Right forelimb (tissue), 1 donor: ENCODE measurements at regions not wholly inside any gene's neighbourhood (a gene's known extent, or its start where the extent isn't known, plus 50 kb on each side); places are given as distances from the start of the nearest gene placed in this dataset.

ENCODE experiments used
- DNase-seq: peaks from one replicate; pipeline ENCODE4 v3.0.0-alpha.2; 2018

DNA sequence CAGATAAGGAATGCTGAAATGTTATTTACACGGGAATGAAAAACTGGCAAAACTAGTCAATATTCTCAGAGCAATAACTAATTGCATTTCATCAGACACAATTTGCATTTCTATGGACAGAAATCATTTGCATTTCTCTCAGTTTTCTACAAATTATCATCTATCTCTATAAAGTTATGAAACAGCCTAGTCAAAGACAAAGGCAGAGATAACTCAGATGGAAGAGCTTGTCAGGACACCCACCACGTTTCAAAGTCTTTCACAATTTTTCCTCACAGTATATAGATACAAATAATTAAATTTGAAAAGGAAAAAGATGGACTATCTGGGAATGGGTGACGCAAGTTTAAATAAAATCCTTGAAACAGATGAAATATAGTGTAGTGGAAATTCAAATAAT is 230.8 kb downstream of the GASK1B start:
- no peak for DNase-seq

DNA sequence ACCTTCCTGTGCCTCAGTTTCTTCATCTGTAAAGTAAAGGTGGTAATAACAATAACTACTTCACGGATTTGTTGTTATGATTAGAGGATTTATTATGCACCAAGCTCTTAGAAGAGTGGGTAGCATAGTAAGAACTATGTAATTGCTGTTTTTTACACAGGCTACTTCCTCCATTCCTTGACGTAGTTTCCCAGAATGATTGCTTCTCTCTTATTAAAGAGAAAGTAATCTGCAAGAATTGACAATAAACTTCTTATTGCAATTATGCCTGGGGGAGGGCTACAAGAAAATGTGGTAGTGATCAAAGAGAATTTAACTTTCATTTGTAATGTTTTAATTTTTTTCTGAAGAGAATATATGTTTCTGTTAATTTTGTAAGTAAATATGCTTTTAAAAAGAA is 238.7 kb downstream of the GASK1B start:
- DNase-seq, result no peak

- no peak for DNase-seq
Measured at GRCh38 chr4:157932936-157933335, 239.9 kb downstream of the GASK1B start.

- no peak for DNase-seq
Measured at GRCh38 chr4:157929486-157929885, 243.3 kb downstream of the GASK1B start.

GRCh38 chr4:157918036-157918832 is 254.6 kb downstream of the GASK1B start:
- no peak for DNase-seq

DNA sequence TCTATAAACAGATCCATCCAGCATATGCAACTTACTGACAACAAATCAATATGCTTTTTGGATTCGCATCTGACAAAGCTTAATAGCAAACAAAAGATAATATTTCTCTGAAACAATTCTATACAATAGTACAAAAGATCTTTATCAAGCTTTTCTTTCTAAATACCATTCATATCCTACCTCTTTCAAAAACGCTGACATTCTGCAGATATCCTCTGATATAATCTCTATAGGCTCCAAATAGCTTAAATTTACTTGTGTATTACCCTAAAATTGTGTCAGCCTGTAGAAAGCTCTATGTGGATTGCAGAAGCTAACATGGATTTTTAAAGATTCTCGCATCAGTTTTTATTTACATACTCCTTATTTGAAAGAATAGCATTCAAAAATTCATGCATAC is 260.6 kb downstream of the GASK1B start:
- no peak for DNase-seq

- DNase-seq, result no peak
Measured at GRCh38 chr4:157911662-157912061, 261.2 kb downstream of the GASK1B start.

GRCh38 chr4:157908691-157909090 is 264.1 kb downstream of the GASK1B start:
- no peak for DNase-seq

DNA sequence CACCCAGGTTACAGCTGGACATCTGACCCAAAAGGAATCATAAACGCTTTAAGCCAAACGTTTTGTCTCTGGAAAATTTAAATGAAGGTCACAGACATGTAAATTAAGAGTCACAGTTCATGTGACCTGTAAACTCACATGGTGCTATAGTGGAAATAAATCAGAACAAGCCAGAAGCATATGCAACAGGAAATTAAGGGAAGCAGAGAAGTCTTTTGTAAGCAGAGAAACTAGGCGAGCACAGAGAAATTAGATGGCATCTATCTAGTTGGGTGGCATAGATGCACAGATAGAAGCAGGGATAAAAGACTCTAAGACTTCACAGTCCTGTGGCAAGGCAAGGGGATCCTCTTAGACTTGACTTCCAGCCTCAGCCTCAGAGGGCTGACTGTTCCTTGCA is 264.8 kb downstream of the GASK1B start:
- DNase-seq, result no peak

GRCh38 chr4:157907226-157907946 is 265.4 kb downstream of the GASK1B start:
- DNase-seq, result no peak

GRCh38 chr4:157898836-157899605 is 273.8 kb downstream of the GASK1B start:
- DNase-seq, result no peak

DNA sequence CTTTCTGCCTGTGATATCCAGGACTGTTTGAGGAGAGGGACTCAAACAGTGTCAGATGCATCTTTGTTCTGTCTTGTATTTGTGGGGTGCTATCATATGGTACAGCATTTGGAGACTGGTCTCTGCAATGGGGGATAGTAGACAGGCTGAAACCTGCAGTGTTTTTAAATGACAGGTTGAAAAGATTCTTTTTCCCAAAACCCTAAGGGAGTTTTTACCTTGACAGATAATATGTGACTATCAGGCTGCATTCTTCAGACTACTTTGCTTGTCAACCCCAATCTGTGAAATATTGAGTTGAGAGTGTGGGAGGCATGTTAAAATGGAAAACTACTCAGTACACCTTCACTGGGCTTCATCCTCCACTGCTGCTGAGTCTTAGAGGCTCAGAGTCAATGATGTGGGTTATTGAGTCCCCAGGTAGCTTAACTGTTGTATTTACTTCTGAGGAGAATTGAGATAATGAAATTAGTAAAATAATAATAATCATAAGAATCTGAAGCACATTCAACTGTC is 274.9 kb downstream of the GASK1B start:
- DNase-seq, result no peak

DNA sequence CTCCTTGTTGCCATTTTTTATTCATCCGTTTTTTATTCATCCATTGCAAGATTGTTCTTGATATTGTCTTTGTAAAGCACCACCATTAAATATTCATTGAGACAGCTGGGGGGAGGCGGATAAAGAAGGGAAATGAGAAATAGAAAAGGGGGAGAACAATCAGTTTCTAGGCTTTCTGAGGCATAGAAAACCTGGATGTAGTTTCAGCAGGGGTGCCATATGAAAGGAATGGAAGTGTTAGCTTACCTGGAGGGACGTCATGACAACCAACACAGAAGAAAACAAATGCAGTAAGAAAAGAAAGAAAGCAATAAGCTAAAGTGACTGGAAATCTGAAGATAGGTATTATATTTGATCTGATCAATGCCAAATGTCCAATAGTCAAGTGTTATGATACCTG is 276.1 kb downstream of the GASK1B start:
- no peak for DNase-seq

- DNase-seq, result no peak
Measured at GRCh38 chr4:157895205-157895604, 277.6 kb downstream of the GASK1B start.

DNA sequence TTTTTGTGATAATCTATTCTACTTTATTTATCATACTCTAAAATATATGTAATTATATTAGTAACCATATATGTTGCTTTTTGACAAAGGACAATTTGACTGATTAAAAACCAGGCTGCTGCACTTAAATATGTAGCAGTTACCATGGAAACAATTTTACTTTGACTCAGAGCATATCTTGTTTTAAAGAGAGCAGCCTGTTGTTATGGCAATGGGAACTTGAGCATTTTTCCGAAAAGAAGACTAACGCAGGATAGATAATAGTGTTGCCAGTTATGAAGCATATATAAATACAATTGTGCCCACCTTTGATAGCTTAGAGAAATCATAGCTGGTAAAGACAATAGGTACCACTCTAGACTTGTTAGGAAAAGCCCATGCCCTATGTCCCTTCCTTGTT is 283.0 kb downstream of the GASK1B start:
- DNase-seq, result no peak

DNA sequence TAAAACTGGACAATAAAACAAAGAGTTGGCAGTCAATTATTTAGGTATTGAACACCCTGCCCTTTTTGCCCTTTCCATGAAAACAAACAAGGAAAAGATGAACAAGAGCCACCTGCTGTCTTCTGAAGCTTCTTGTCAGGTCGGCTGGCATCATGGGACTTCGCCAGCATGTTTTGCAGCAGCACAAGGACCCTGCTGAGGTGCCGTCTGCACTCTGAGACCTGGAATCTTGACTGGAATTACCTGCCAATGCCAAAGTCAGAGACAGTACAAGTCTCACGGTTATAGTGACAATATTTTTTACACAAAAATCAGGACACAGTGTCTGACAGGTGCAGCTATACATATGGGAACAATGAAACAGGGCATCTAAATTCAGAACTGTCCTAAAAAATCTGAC is 284.5 kb downstream of the GASK1B start:
- DNase-seq, result no peak

GRCh38 chr4:157887316-157887715 is 285.5 kb downstream of the GASK1B start:
- DNase-seq, result no peak

DNA sequence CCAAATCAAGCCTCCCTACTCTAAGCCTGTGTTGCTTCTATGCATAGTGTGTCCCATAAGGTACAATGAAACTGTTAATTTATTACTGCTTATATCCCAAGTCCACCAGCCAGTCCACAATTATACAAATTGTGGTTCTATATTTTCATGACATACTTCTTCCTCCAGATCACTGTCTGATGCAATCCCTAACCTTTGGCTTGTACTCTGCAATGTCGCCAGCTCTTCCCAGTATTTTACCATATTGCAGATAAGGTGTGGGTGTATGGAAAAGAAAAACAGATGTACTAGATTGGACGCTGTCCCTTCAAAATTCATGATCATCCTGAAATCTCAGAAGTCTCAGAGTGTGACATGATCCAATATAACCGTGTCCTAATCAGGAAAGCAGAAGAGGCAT is 286.2 kb downstream of the GASK1B start:
- DNase-seq, result no peak

- no peak for DNase-seq
Measured at GRCh38 chr4:157885811-157886210, 287.0 kb downstream of the GASK1B start.

GRCh38 chr4:157882901-157883300 is 289.9 kb downstream of the GASK1B start:
- DNase-seq, result no peak

DNA sequence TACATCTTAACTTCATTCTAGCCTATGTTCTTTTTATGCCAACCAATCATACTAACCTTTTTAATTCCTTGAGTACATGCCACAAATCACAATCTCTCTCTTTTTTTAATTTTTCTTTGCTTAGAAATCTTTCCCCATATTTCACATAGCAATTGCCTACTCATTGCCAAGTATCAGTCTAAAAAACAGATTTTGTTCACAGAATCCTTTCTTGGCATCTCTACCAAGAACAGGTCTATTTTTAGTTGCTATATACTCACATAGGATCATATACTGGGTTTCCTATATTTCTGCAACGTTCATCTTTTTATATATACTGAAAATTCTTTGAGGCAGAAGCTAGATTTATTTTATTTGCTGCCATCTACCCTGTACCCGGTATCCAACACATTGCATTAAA is 292.1 kb downstream of the GASK1B start:
- DNase-seq, result no peak

GRCh38 chr4:157854819-157855218 is 318.0 kb downstream of the GASK1B start:
- no peak for DNase-seq

- no peak for DNase-seq
Measured at GRCh38 chr4:157840648-157841047, 332.2 kb downstream of the GASK1B start.

DNA sequence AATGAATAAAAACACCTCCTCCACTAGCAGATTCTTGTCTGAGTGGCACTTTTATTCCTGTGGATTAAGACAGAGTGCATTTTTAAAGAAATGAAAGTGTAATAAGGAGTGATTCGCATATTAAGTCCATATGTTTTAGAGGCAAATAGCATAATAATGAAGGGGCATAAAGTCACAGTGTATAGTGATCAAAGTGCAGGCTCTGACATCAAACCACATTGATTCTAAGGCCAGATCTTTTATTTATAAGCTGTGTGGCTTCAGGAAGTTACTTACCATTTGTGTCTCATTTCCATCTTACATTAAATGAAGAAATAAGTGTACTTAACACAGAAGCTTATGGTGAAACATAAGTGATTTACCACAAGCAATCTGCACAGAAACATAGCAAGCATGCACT is 332.8 kb downstream of the GASK1B start:
- no peak for DNase-seq
